Spleen (tissue), 7 donors: ENCODE measurements at regions not wholly inside any gene's neighbourhood (a gene's known extent, or its start where the extent isn't known, plus 50 kb on each side); places are given as distances from the start of the nearest gene placed in this dataset.

Experiments used
- POLR2A ChIP-seq, 3 donors: fragments of 450-650 bp; IDR thresholded peaks; one replicate each; pipeline ENCODE4 v1.5.1; 2017; ENCODE audit warnings: antibody characterized with exemption in 3 of 3, mild to moderate bottlenecking in 1 of 3
- POLR2AphosphoS5 ChIP-seq, 3 donors: sonication (generic); formaldehyde crosslinking; IDR thresholded peaks; one replicate each; pipeline ENCODE4 v1.5.1; 2017; ENCODE audit warnings: antibody characterized with exemption in 3 of 3
- TF ChIP-seq, protein P1 (sequence below), 11 experiments: fragments of 200-600 bp in 7 of 11; fragments of 450-650 bp in 4 of 11; sonication (generic) in 4 of 11; IDR thresholded peaks in 8 of 11; conservative IDR thresholded peaks in 3 of 11; 1 replicate in 7 of 11; 2 replicates in 4 of 11; pipeline versions ENCODE4 v1.4.0 to v1.8.0; 2016 to 2021; ENCODE audit warnings: antibody characterized with exemption in 11 of 11, inconsistent platforms in 4 of 11, mild to moderate bottlenecking in 1 of 11
- donor health status: DM: no; HTN: no; CAD: no; lungs with moderate emphysema.
- donor health status: DM: no; HTN: no; CAD: no.
- donor health status: DM: no; HTN: no; CAD: no.

DNA sequence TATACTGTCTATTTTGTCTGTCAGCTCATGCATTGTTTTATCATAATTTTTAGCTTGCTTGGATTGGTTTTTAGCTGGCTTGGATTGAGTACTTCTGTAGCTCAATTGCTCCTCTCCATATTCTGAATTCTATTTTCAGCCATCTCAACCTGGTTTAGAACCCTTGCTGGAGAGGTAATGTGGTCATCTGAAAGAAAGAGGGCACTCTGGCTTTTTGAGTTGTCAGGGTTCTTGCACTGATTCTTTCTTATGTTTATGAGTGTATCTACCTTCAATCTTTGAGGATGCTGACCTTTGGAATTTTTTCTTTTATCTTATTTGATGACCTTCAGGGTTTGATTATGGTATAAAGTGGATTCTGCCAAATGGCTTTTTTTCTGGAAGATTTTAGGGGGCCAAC is 632.7 kb upstream of the ID4 start:
- TF ChIP-seq, protein P1, sequence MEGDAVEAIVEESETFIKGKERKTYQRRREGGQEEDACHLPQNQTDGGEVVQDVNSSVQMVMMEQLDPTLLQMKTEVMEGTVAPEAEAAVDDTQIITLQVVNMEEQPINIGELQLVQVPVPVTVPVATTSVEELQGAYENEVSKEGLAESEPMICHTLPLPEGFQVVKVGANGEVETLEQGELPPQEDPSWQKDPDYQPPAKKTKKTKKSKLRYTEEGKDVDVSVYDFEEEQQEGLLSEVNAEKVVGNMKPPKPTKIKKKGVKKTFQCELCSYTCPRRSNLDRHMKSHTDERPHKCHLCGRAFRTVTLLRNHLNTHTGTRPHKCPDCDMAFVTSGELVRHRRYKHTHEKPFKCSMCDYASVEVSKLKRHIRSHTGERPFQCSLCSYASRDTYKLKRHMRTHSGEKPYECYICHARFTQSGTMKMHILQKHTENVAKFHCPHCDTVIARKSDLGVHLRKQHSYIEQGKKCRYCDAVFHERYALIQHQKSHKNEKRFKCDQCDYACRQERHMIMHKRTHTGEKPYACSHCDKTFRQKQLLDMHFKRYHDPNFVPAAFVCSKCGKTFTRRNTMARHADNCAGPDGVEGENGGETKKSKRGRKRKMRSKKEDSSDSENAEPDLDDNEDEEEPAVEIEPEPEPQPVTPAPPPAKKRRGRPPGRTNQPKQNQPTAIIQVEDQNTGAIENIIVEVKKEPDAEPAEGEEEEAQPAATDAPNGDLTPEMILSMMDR (IDR thresholded peaks at IDR 0.05 in 8 of 11, conservative IDR thresholded peaks at IDR 0.05 in 3 of 11), result no peak
- TF ChIP-seq POLR2AphosphoS5 (IDR thresholded peaks at IDR 0.05), result no peak
- no peak for TF ChIP-seq POLR2A (IDR thresholded peaks at IDR 0.05)
